ENCODE measurements at regions not wholly inside any gene's neighbourhood (a gene's known extent, or its start where the extent isn't known, plus 50 kb on each side); places are given as distances from the start of the nearest gene placed in this dataset.

- no peak for DNase-seq
Measured at GRCh38 chr20:11714886-11715285, 202.8 kb upstream of the BTBD3 start.

DNA sequence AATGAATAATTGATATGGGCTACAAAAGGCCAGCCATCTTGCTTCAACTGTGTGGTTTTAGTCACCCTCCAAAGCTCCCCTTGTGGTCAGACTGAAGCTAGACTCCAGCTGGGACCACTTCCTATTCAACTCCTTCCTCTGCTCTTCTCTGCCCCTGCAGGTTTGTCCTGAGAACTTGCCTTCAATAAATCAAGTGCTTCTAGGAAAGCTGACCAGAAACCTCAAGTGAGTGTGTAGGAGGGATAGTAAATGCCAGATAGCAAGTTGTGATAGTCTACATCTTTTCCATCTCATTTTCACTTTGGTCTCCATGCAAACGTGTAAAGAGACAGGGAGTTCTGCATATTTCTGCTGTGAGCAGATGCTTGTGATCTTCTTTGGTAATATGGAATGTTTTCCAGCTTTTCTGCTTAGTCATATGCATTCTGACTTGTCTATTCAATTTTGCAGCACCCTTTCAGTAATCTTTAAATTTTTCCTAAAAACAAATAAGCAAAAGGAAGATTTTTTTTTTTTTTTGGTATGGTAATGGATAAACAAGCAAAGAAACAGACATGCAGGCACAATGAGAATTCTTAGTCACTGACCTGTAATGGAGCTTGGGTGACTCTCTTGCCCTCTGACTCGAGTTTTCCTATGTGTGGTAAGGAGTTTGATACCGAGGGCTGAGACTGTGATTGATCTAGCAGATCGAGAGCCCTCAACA lies 201.3 kb upstream of the BTBD3 start:
- peak; percentile 63 to 69 for DNase-seq

- no peak for DNase-seq
Measured at GRCh38 chr20:11716945-11717248, 200.8 kb upstream of the BTBD3 start.

- no peak for DNase-seq
Measured at GRCh38 chr20:11717562-11717961, 200.1 kb upstream of the BTBD3 start.

- DNase-seq, result no peak
Measured at GRCh38 chr20:11718474-11719094, 199.1 kb upstream of the BTBD3 start.

- DNase-seq, result no peak
Measured at GRCh38 chr20:11719153-11719552, 198.5 kb upstream of the BTBD3 start.

DNA sequence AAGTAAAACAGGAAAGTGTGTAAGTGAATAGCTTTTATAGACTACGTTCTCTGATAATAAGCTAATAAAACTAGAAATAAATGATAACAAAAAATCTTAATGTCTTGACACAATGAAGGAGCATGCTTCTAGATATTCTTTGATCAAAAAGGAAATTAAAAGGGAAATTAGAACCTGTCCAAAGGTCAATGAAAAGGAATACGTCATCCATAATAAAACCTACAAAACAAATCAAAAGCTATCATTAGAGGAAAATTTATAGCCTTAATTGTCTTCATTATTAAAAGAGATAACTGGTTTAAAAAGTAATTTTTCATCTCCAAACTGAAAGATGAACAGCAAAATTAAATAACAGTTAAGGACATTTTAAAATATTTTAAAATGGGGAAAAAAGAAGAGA lies 196.3 kb upstream of the BTBD3 start:
- DNase-seq, result no peak

GRCh38 chr20:11724097-11724496 lies 193.6 kb upstream of the BTBD3 start:
- DNase-seq, result no peak

- DNase-seq, result peak; percentile 34 to 46
Measured at GRCh38 chr20:11726026-11726425, 191.7 kb upstream of the BTBD3 start.

DNA sequence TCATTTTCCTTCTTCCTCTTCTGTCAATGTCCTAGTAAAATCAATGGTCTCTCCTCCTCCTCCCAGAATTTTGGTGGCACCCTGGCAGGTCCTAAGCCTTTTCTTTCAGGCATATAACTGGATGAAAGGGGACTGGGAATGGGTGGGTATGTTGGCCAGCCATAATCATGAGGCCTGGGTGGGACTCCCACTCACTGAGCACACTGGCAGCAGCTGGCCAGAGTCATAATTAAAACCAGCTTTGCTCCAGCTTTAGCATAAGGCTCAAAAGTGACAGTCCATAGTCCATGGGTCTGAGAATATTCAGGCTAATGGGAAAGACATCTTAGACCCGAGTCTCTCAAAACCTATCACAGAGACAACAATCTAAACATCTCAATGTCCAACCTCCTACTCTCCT lies 190.0 kb upstream of the BTBD3 start:
- DNase-seq, result no peak

- DNase-seq, result peak in 1 of 2 experiments; percentile 2
Measured at GRCh38 chr20:11728937-11729336, 188.8 kb upstream of the BTBD3 start.

- DNase-seq, result no peak
Measured at GRCh38 chr20:11729806-11730205, 187.9 kb upstream of the BTBD3 start.

GRCh38 chr20:11734431-11734830 lies 183.3 kb upstream of the BTBD3 start:
- no peak for DNase-seq

GRCh38 chr20:11738852-11739251 lies 178.8 kb upstream of the BTBD3 start:
- DNase-seq, result no peak

- DNase-seq, result peak; percentile 32 to 46
Measured at GRCh38 chr20:11740975-11741374, 176.7 kb upstream of the BTBD3 start.

GRCh38 chr20:11745145-11745544 lies 172.5 kb upstream of the BTBD3 start:
- no peak for DNase-seq

GRCh38 chr20:11748436-11748835 lies 169.3 kb upstream of the BTBD3 start:
- no peak for DNase-seq

- no peak for DNase-seq
Measured at GRCh38 chr20:11752336-11752735, 165.4 kb upstream of the BTBD3 start.

GRCh38 chr20:11753155-11753554 lies 164.5 kb upstream of the BTBD3 start:
- no peak for DNase-seq

GRCh38 chr20:11754451-11754850 lies 163.2 kb upstream of the BTBD3 start:
- DNase-seq, result no peak

GRCh38 chr20:11755071-11755841 lies 162.4 kb upstream of the BTBD3 start:
- no peak for DNase-seq

DNA sequence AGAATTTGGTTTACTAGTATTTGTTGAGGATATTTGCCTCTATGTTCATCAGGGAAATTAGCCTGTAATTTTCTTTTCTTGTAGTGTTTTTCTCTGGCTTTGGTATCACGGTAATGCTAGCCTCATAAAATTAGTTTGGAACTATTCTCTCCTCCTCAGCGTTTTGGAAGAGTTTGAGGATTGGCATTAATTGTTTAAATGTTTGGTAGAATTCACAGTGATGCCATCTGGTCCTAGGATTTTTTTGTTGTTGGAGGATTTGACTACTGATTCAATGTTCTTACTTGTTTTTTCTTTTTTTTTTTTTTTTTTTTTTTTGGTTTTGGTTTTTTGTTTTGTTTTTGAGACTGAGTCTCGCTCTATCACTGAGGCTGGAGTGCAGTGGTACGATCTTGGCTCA lies 156.2 kb upstream of the BTBD3 start:
- DNase-seq, result no peak

- no peak for DNase-seq
Measured at GRCh38 chr20:11766961-11767360, 150.7 kb upstream of the BTBD3 start.

- no peak for DNase-seq
Measured at GRCh38 chr20:11769825-11770224, 147.9 kb upstream of the BTBD3 start.
